DND-41 (cell line): ENCODE measurements at regions not wholly inside any gene's neighbourhood (a gene's known extent, or its start where the extent isn't known, plus 50 kb on each side); places are given as distances from the start of the nearest gene placed in this dataset.

Experiments
- ATAC-seq: fragments of 200-7000 bp; cut with Tn5 transposase; 3 replicates; pipeline ENCODE4 v1.9.1; 2021; ENCODE audit warnings: low read depth; ENCODE audit not compliant: insufficient read depth
- DNase-seq: peaks from one replicate; pipeline ENCODE4 v3.0.0-alpha.2; 2020
- H2AFZ ChIP-seq: 2 replicates; pipeline ENCODE4 v1.6.0; 2012; ENCODE audit warnings: low read depth, low read length
- H3K27ac ChIP-seq: 2 replicates; pipeline ENCODE4 v1.5.1; 2012; ENCODE audit warnings: low read length, inconsistent platforms
- H3K27me3 ChIP-seq: fragments of 200-600 bp; sonication (generic); 2 replicates; pipeline ENCODE4 v1.6.0; 2012; ENCODE audit warnings: low read length, mild to moderate bottlenecking, inconsistent platforms; ENCODE audit not compliant: insufficient read depth, poor library complexity
- H3K36me3 ChIP-seq: 2 replicates; pipeline ENCODE4 v1.5.1; 2012; ENCODE audit warnings: low read length, inconsistent platforms; ENCODE audit not compliant: insufficient read depth
- H3K4me1 ChIP-seq: 2 replicates; pipeline ENCODE4 v1.5.1; 2012; ENCODE audit warnings: mild to moderate bottlenecking, low read length; ENCODE audit not compliant: insufficient read depth
- H3K4me2 ChIP-seq: 2 replicates; pipeline ENCODE4 v1.6.0; 2012; ENCODE audit warnings: mild to moderate bottlenecking, moderate library complexity, low read length, inconsistent platforms; ENCODE audit not compliant: insufficient read depth
- H3K4me3 ChIP-seq, 2 experiments: fragments of 200-600 bp in 1 of 2; shearing (Covaris generic) in 1 of 2; 2 replicates each; pipeline ENCODE4 v1.5.1; 2012 to 2016; ENCODE audit warnings: inconsistent platforms in 2 of 2, low read length in 2 of 2, mild to moderate bottlenecking in 2 of 2, low read depth in 1 of 2, moderate library complexity in 1 of 2
- H3K79me2 ChIP-seq: 2 replicates; pipeline ENCODE4 v1.6.0; 2012; ENCODE audit warnings: low read length, inconsistent platforms; ENCODE audit not compliant: insufficient read depth
- H3K9ac ChIP-seq: 2 replicates; pipeline ENCODE4 v1.6.0; 2012; ENCODE audit warnings: low read depth, mild to moderate bottlenecking, inconsistent platforms, low read length, moderate library complexity
- H3K9me3 ChIP-seq: 2 replicates; pipeline ENCODE4 v1.5.1; 2012; ENCODE audit warnings: low read length, moderate library complexity, mild to moderate bottlenecking, inconsistent platforms; ENCODE audit not compliant: insufficient read depth, severe bottlenecking
- H4K20me1 ChIP-seq: 2 replicates; pipeline ENCODE4 v1.6.0; 2012; ENCODE audit warnings: low read length; ENCODE audit not compliant: insufficient read depth
- CTCF ChIP-seq: IDR thresholded peaks from 2 replicates; pipeline ENCODE4 v1.5.1; 2012; ENCODE audit warnings: borderline replicate concordance, low read length, moderate library complexity, mild to moderate bottlenecking; ENCODE audit not compliant: poor library complexity, severe bottlenecking; ENCODE audit errors: extremely low read depth
- EZH2 ChIP-seq: IDR thresholded peaks from 3 replicates; pipeline ENCODE4 v1.6.1; 2012; ENCODE audit warnings: borderline replicate concordance, low read depth, mild to moderate bottlenecking, moderate library complexity, low read length, inconsistent platforms; ENCODE audit not compliant: severe bottlenecking

- DNase-seq (no peak), ATAC-seq (no peak)
- Histone ChIP-seq H3K9ac (no peak overlapping the region), H3K4me1 (no peaks in the 10 kb centered on the region), H4K20me1 (no peaks in the 10 kb centered on the region), H3K27me3 (no peaks in the 10 kb centered on the region), H2AFZ (no peak overlapping the region), H3K79me2 (no peaks in the 10 kb centered on the region), H3K9me3 (peaks cover 18% of the 10 kb centered on the region), H3K4me3 (no peak overlapping the region), H3K27ac (no peak overlapping the region), H3K36me3 (no peaks in the 10 kb centered on the region), H3K4me2 (no peak overlapping the region)
- no peak for TF ChIP-seq CTCF
- TF ChIP-seq EZH2, result no peak
Observed at GRCh38 chr10:3365630-3366029, 193.0 kb upstream of the PITRM1 start.

GRCh38 chr10:3364768-3365480, 192.3 kb upstream of the PITRM1 start:
- Histone ChIP-seq H2AFZ (no peak overlapping the region), H3K4me3 (no peak overlapping the region), H3K9me3 (peaks cover 21% of the 10 kb centered on the region), H3K36me3 (no peaks in the 10 kb centered on the region), H3K27me3 (no peaks in the 10 kb centered on the region), H3K9ac (no peak overlapping the region), H3K4me2 (no peak overlapping the region), H4K20me1 (no peaks in the 10 kb centered on the region), H3K4me1 (no peaks in the 10 kb centered on the region), H3K79me2 (no peaks in the 10 kb centered on the region), H3K27ac (no peak overlapping the region)
- no peak for ATAC-seq
- no peak for TF ChIP-seq EZH2
- no peak for TF ChIP-seq CTCF
- no peak for DNase-seq

GRCh38 chr10:3363311-3364045, 190.9 kb upstream of the PITRM1 start:
- Histone ChIP-seq H3K4me2 (no peak overlapping the region), H3K36me3 (no peaks in the 10 kb centered on the region), H3K27me3 (no peaks in the 10 kb centered on the region), H3K27ac (no peak overlapping the region), H3K9me3 (peaks cover 21% of the 10 kb centered on the region), H3K4me3 (no peak overlapping the region), H4K20me1 (no peaks in the 10 kb centered on the region), H2AFZ (no peak overlapping the region), H3K9ac (no peak overlapping the region), H3K4me1 (no peaks in the 10 kb centered on the region), H3K79me2 (no peaks in the 10 kb centered on the region)
- ATAC-seq (no peak), DNase-seq (no peak)
- no peak for TF ChIP-seq EZH2
- no peak for TF ChIP-seq CTCF
